Cardiac muscle cell (in vitro differentiated cells and primary cell): ENCODE measurements at regions not wholly inside any gene's neighbourhood (a gene's known extent, or its start where the extent isn't known, plus 50 kb on each side); places are given as distances from the start of the nearest gene placed in this dataset.
"Not testable (repeated sequence)": the region's sequence is repeated elsewhere in the genome, so short reads cannot be mapped to it uniquely, and the experiment has no call there.

Experiments
- DNase-seq, 2 donors: peaks; one replicate each; pipeline versions ENCODE4 v3.0.0 to v3.0.0-alpha.2; 2010 to 2017; ENCODE audit warnings: low read depth in 1 of 2, low spot score in 1 of 2
- H3K27ac ChIP-seq: fragments of 200-600 bp; sonication (generic); 2 replicates; pipeline ENCODE4 v1.5.1; 2016
- H3K27me3 ChIP-seq: fragments of 200-600 bp; sonication (generic); 2 replicates; pipeline ENCODE4 v1.6.0; 2016; ENCODE audit warnings: control low read depth
- H3K36me3 ChIP-seq: fragments of 200-600 bp; sonication (generic); 2 replicates; pipeline ENCODE4 v1.5.1; 2016; ENCODE audit warnings: control low read depth
- H3K4me1 ChIP-seq: fragments of 200-600 bp; sonication (generic); 2 replicates; pipeline ENCODE4 v1.8.1; 2017; ENCODE audit warnings: low read depth, mild to moderate bottlenecking, mixed run types
- H3K4me3 ChIP-seq: fragments of 200-600 bp; sonication (generic); 2 replicates; pipeline ENCODE4 v1.5.1; 2016; ENCODE audit warnings: mild to moderate bottlenecking
- H3K9me3 ChIP-seq: fragments of 200-600 bp; sonication (generic); 2 replicates; pipeline ENCODE4 v1.5.1; 2017; ENCODE audit warnings: low read depth, mild to moderate bottlenecking, control low read depth
- TF ChIP-seq, protein P1 (sequence below): IDR thresholded peaks from 2 replicates; pipeline ENCODE4 v1.5.1; 2012; ENCODE audit warnings: low read depth, mild to moderate bottlenecking, low read length

DNA sequence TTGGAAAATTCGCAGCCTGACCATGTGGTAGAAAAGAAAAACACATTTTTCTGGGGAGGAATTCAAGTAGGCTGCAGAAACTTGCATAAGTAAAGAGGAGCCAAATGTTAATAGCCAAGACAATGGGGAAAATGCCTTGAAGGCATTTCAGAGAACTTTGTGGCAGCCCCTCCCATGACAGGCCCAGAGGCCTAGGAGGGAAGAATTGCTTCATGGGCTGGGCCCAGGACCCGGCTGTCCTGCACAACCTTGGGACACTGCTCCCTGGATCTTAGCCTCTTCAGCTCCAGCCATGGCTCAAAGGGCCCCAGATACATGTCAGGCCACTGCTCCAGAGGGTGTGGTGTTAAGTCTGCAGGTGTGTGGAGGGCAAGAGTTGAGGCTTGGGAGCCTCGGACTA is 158.6 kb downstream of the OSTF1 start:
- H3K27ac ChIP-seq = no peak overlapping the region
- H3K27me3 ChIP-seq = no peaks in the 10 kb centered on the region
- DNase-seq = no peak
- H3K9me3 ChIP-seq = no peaks in the 10 kb centered on the region
- H3K4me1 ChIP-seq = no peaks in the 10 kb centered on the region
- H3K4me3 ChIP-seq = no peak overlapping the region
- no peaks in the 10 kb centered on the region for H3K36me3 ChIP-seq
- TF ChIP-seq, protein P1, sequence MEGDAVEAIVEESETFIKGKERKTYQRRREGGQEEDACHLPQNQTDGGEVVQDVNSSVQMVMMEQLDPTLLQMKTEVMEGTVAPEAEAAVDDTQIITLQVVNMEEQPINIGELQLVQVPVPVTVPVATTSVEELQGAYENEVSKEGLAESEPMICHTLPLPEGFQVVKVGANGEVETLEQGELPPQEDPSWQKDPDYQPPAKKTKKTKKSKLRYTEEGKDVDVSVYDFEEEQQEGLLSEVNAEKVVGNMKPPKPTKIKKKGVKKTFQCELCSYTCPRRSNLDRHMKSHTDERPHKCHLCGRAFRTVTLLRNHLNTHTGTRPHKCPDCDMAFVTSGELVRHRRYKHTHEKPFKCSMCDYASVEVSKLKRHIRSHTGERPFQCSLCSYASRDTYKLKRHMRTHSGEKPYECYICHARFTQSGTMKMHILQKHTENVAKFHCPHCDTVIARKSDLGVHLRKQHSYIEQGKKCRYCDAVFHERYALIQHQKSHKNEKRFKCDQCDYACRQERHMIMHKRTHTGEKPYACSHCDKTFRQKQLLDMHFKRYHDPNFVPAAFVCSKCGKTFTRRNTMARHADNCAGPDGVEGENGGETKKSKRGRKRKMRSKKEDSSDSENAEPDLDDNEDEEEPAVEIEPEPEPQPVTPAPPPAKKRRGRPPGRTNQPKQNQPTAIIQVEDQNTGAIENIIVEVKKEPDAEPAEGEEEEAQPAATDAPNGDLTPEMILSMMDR = no peak

DNA sequence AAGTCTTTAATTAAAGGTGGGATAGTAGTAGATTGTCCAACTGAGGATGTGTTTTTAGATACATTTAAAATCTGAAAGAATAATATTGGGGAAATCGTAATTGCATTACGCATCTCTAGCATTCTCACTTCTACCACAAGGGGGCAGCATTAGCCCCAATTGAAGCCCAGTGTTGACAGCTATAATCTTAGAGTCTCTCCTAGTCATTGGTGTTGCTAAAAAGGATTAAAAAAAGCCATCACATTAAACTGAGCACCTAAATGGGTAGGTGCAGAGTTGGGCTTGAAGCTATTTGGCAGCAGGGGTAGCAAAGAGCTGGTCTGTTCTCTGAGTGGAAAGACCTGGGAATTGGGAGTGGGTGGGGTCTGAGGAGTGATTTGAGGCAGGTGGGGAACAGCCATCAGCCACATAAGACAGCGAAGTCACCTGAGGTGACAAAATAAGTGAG is 177.2 kb downstream of the OSTF1 start:
- Histone ChIP-seq H3K36me3 (no peaks in the 10 kb centered on the region), H3K27ac (no peak overlapping the region), H3K9me3 (no peaks in the 10 kb centered on the region), H3K4me3 (no peak overlapping the region), H3K4me1 (no peaks in the 10 kb centered on the region), H3K27me3 (no peaks in the 10 kb centered on the region)
- TF ChIP-seq, protein P1 = peak; percentile 85
- peak; percentile 60 to 69 for DNase-seq

DNA sequence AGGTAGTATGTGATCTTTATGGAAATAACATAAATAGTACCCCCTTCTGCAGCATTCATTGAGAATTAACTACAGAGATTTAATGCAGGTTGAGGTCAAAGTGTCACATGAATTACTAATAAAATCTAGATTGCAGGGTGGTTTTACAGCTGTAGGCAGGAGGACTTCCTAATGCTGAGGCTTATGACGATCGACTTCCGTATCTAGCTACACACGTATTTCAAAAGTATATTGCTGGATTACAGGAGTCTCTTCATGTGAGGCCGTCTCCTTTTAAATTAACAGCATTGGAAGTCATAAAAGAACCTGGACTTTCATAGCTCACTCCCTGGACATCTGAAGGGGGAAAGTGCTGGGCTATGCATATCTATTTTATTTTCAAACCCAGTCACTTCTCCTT is 180.9 kb downstream of the OSTF1 start:
- Histone ChIP-seq H3K27ac (no peak overlapping the region), H3K4me1 (no peaks in the 10 kb centered on the region), H3K9me3 (no peaks in the 10 kb centered on the region), H3K27me3 (no peaks in the 10 kb centered on the region), H3K36me3 (no peaks in the 10 kb centered on the region), H3K4me3 (no peak overlapping the region)
- TF ChIP-seq, protein P1 = no peak
- DNase-seq = no peak

DNA sequence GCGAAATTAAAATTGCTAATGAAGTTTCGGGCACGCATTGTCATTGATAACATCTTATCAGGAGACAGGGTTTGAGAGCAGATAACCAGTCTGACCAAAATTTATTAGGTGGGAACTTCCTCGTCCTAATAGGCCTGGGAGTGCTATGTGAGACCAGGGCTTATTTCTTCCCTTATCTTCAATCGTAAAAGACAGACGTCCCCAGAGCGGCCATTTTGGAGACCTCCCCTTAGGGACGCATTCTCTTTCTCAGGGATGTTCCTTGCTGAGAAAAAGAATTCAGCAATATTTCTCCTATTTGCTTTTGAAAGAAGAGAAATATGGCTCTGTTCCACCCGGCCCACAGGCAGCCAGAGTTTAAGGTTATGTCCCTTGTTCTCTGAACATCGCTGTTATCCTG is 184.7 kb downstream of the OSTF1 start:
- not testable (repeated sequence) for DNase-seq

DNA sequence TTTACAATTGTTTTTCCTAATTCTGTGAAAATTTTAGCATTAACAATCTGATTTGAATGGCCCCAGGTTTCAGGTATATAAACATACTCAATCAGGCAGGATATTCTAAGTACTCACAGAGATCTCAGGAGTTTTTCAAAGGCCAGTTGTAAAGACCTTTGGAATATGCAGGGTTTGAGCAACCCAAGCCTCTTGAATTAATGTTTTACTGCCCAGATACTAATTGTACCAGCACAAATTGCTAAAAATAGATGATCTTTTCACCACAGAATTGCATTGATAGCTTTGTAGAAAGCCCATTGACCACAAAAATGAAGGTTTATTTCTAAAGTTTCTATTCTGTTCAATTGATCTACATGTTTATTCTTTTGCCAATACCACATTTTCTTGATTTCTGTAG is 186.5 kb downstream of the OSTF1 start:
- TF ChIP-seq, protein P1 = no peak
- no peaks in the 10 kb centered on the region for H3K27me3 ChIP-seq
- no peak for DNase-seq
- H3K27ac ChIP-seq = no peak overlapping the region
- H3K4me3 ChIP-seq = no peak overlapping the region
- H3K4me1 ChIP-seq = no peaks in the 10 kb centered on the region
- H3K9me3 ChIP-seq = no peaks in the 10 kb centered on the region
- no peaks in the 10 kb centered on the region for H3K36me3 ChIP-seq

More for the DNA sequence above, 184.7 kb downstream of the OSTF1 start:
- H3K27me3 ChIP-seq, H3K4me1 ChIP-seq, H3K27ac ChIP-seq, H3K4me3 ChIP-seq, H3K9me3 ChIP-seq, H3K36me3 ChIP-seq: not testable (repeated sequence)

DNA sequence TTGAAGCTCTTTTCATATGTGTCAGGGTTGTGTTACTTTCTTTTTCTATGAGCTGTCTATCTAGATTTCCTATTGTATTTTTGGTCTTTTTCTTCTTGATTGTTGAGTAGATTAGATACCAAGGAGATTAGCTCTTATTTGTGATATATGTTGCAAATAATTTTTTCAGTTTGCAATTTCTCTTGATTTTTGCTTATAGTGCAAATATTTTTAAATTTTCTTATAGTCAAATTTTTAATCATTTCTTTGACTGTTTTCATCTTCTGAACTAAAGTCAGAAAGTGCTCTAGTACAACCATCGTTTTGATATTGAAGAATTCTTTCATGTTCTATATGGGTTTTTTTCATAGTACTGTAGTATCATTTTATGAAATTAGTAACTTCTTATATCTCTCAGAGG is 193.7 kb downstream of the OSTF1 start:
- Histone ChIP-seq H3K4me3 (no peak overlapping the region), H3K36me3 (no peaks in the 10 kb centered on the region), H3K9me3 (no peaks in the 10 kb centered on the region), H3K4me1 (no peaks in the 10 kb centered on the region), H3K27ac (no peak overlapping the region), H3K27me3 (no peaks in the 10 kb centered on the region)
- TF ChIP-seq, protein P1 = no peak
- no peak for DNase-seq
